ENCODE measurements at regions not wholly inside any gene's neighbourhood (a gene's known extent, or its start where the extent isn't known, plus 50 kb on each side); places are given as distances from the start of the nearest gene placed in this dataset.

GRCh38 chr2:103860016-103860415 lies 993.9 kb upstream of the POU3F3 start:
- no peak overlapping the region for H3K27ac ChIP-seq (ENCODE audit: low read length)
- H3K27me3 ChIP-seq (ENCODE audit: control insufficient read depth in 1 of 2, insufficient read depth in 2 of 2, low read length in 2 of 2) = no peaks in the 10 kb centered on the region
- no peaks in the 10 kb centered on the region for H3K4me1 ChIP-seq (ENCODE audit: control insufficient read depth, insufficient read depth, low read length)

GRCh38 chr2:103868396-103868795 lies 985.5 kb upstream of the POU3F3 start:
- H3K9me3 ChIP-seq (ENCODE audit: control insufficient read depth in 2 of 2, low read length in 2 of 2) = no peaks in the 10 kb centered on the region

More at GRCh38 chr2:103860016-103860415, 993.9 kb upstream of the POU3F3 start:
- H3K9me3 ChIP-seq (ENCODE audit: control insufficient read depth in 2 of 2, low read length in 2 of 2) = no peaks in the 10 kb centered on the region
- H3K4me3 ChIP-seq (ENCODE audit: low read length in 2 of 2) = no peak overlapping the region
- no peaks in the 10 kb centered on the region for H3K36me3 ChIP-seq (ENCODE audit: control insufficient read depth in 2 of 2, insufficient read depth in 2 of 2, low read length in 2 of 2)
- no peak overlapping the region for H3K9ac ChIP-seq (ENCODE audit: low read length in 2 of 2)

GRCh38 chr2:103873716-103874351 lies 980.1 kb upstream of the POU3F3 start:
- H3K27ac ChIP-seq (ENCODE audit: low read length) = no peak overlapping the region
- H3K9me3 ChIP-seq (ENCODE audit: control insufficient read depth in 2 of 2, low read length in 2 of 2) = no peaks in the 10 kb centered on the region
- no peak overlapping the region for H3K4me3 ChIP-seq (ENCODE audit: low read length in 2 of 2)
- H3K4me1 ChIP-seq (ENCODE audit: control insufficient read depth, insufficient read depth, low read length) = no peaks in the 10 kb centered on the region
- H3K27me3 ChIP-seq (ENCODE audit: control insufficient read depth in 1 of 2, insufficient read depth in 2 of 2, low read length in 2 of 2) = no peaks in the 10 kb centered on the region
- H3K9ac ChIP-seq (ENCODE audit: low read length in 2 of 2) = no peak overlapping the region
- no peaks in the 10 kb centered on the region for H3K36me3 ChIP-seq (ENCODE audit: control insufficient read depth in 2 of 2, insufficient read depth in 2 of 2, low read length in 2 of 2)

More at GRCh38 chr2:103868396-103868795, 985.5 kb upstream of the POU3F3 start:
- Histone ChIP-seq H3K4me3 (ENCODE audit: low read length in 2 of 2) (no peak overlapping the region), H3K27ac (ENCODE audit: low read length) (no peak overlapping the region), H3K9ac (ENCODE audit: low read length in 2 of 2) (no peak overlapping the region), H3K4me1 (ENCODE audit: control insufficient read depth, insufficient read depth, low read length) (no peaks in the 10 kb centered on the region), H3K27me3 (ENCODE audit: control insufficient read depth in 1 of 2, insufficient read depth in 2 of 2, low read length in 2 of 2) (no peaks in the 10 kb centered on the region), H3K36me3 (ENCODE audit: control insufficient read depth in 2 of 2, insufficient read depth in 2 of 2, low read length in 2 of 2) (no peaks in the 10 kb centered on the region)

GRCh38 chr2:103875131-103875530 lies 978.8 kb upstream of the POU3F3 start:
- Histone ChIP-seq H3K36me3 (ENCODE audit: control insufficient read depth in 2 of 2, insufficient read depth in 2 of 2, low read length in 2 of 2) (no peaks in the 10 kb centered on the region), H3K27me3 (ENCODE audit: control insufficient read depth in 1 of 2, insufficient read depth in 2 of 2, low read length in 2 of 2) (no peaks in the 10 kb centered on the region), H3K27ac (ENCODE audit: low read length) (no peak overlapping the region), H3K9me3 (ENCODE audit: control insufficient read depth in 2 of 2, low read length in 2 of 2) (no peaks in the 10 kb centered on the region), H3K4me3 (ENCODE audit: low read length in 2 of 2) (no peak overlapping the region), H3K4me1 (ENCODE audit: control insufficient read depth, insufficient read depth, low read length) (no peaks in the 10 kb centered on the region), H3K9ac (ENCODE audit: low read length in 2 of 2) (no peak overlapping the region)

GRCh38 chr2:103875531-103875930 lies 978.4 kb upstream of the POU3F3 start:
- no peaks in the 10 kb centered on the region for H3K9me3 ChIP-seq (ENCODE audit: control insufficient read depth in 2 of 2, low read length in 2 of 2)
- H3K27me3 ChIP-seq (ENCODE audit: control insufficient read depth in 1 of 2, insufficient read depth in 2 of 2, low read length in 2 of 2) = no peaks in the 10 kb centered on the region
- H3K4me3 ChIP-seq (ENCODE audit: low read length in 2 of 2) = no peak overlapping the region
- no peak overlapping the region for H3K9ac ChIP-seq (ENCODE audit: low read length in 2 of 2)
- H3K36me3 ChIP-seq (ENCODE audit: control insufficient read depth in 2 of 2, insufficient read depth in 2 of 2, low read length in 2 of 2) = no peaks in the 10 kb centered on the region
- H3K27ac ChIP-seq (ENCODE audit: low read length) = no peak overlapping the region
- no peaks in the 10 kb centered on the region for H3K4me1 ChIP-seq (ENCODE audit: control insufficient read depth, insufficient read depth, low read length)

GRCh38 chr2:103876611-103877010 lies 977.3 kb upstream of the POU3F3 start:
- Histone ChIP-seq H3K27me3 (ENCODE audit: control insufficient read depth in 1 of 2, insufficient read depth in 2 of 2, low read length in 2 of 2) (no peaks in the 10 kb centered on the region), H3K9me3 (ENCODE audit: control insufficient read depth in 2 of 2, low read length in 2 of 2) (no peaks in the 10 kb centered on the region), H3K4me1 (ENCODE audit: control insufficient read depth, insufficient read depth, low read length) (no peaks in the 10 kb centered on the region), H3K4me3 (ENCODE audit: low read length in 2 of 2) (no peak overlapping the region), H3K9ac (ENCODE audit: low read length in 2 of 2) (no peak overlapping the region), H3K36me3 (ENCODE audit: control insufficient read depth in 2 of 2, insufficient read depth in 2 of 2, low read length in 2 of 2) (no peaks in the 10 kb centered on the region), H3K27ac (ENCODE audit: low read length) (no peak overlapping the region)

GRCh38 chr2:103879101-103879500 lies 974.8 kb upstream of the POU3F3 start:
- H3K4me3 ChIP-seq (ENCODE audit: low read length in 2 of 2) = no peak overlapping the region
- H3K27me3 ChIP-seq (ENCODE audit: control insufficient read depth in 1 of 2, insufficient read depth in 2 of 2, low read length in 2 of 2) = no peaks in the 10 kb centered on the region
- H3K9ac ChIP-seq (ENCODE audit: low read length in 2 of 2) = no peak overlapping the region
- no peaks in the 10 kb centered on the region for H3K9me3 ChIP-seq (ENCODE audit: control insufficient read depth in 2 of 2, low read length in 2 of 2)
- H3K27ac ChIP-seq (ENCODE audit: low read length) = no peak overlapping the region
- no peaks in the 10 kb centered on the region for H3K4me1 ChIP-seq (ENCODE audit: control insufficient read depth, insufficient read depth, low read length)
- no peaks in the 10 kb centered on the region for H3K36me3 ChIP-seq (ENCODE audit: control insufficient read depth in 2 of 2, insufficient read depth in 2 of 2, low read length in 2 of 2)

- Histone ChIP-seq H3K27ac (ENCODE audit: low read length) (no peak overlapping the region), H3K36me3 (ENCODE audit: control insufficient read depth in 2 of 2, insufficient read depth in 2 of 2, low read length in 2 of 2) (no peaks in the 10 kb centered on the region), H3K27me3 (ENCODE audit: control insufficient read depth in 1 of 2, insufficient read depth in 2 of 2, low read length in 2 of 2) (no peaks in the 10 kb centered on the region), H3K4me3 (ENCODE audit: low read length in 2 of 2) (no peak overlapping the region), H3K4me1 (ENCODE audit: control insufficient read depth, insufficient read depth, low read length) (no peaks in the 10 kb centered on the region), H3K9ac (ENCODE audit: low read length in 2 of 2) (no peak overlapping the region), H3K9me3 (ENCODE audit: control insufficient read depth in 2 of 2, low read length in 2 of 2) (no peaks in the 10 kb centered on the region)
Observed at GRCh38 chr2:103880081-103880834, 973.7 kb upstream of the POU3F3 start.

GRCh38 chr2:103887625-103888024 lies 966.3 kb upstream of the POU3F3 start:
- no peaks in the 10 kb centered on the region for H3K27me3 ChIP-seq (ENCODE audit: control insufficient read depth in 1 of 2, insufficient read depth in 2 of 2, low read length in 2 of 2)
- no peaks in the 10 kb centered on the region for H3K9me3 ChIP-seq (ENCODE audit: control insufficient read depth in 2 of 2, low read length in 2 of 2)
- H3K4me3 ChIP-seq (ENCODE audit: low read length in 2 of 2) = no peak overlapping the region
- no peak overlapping the region for H3K27ac ChIP-seq (ENCODE audit: low read length)
- no peak overlapping the region for H3K9ac ChIP-seq (ENCODE audit: low read length in 2 of 2)
- H3K4me1 ChIP-seq (ENCODE audit: control insufficient read depth, insufficient read depth, low read length) = no peaks in the 10 kb centered on the region
- no peaks in the 10 kb centered on the region for H3K36me3 ChIP-seq (ENCODE audit: control insufficient read depth in 2 of 2, insufficient read depth in 2 of 2, low read length in 2 of 2)

- H3K36me3 ChIP-seq (ENCODE audit: control insufficient read depth in 2 of 2, insufficient read depth in 2 of 2, low read length in 2 of 2) = no peaks in the 10 kb centered on the region
- no peaks in the 10 kb centered on the region for H3K27me3 ChIP-seq (ENCODE audit: control insufficient read depth in 1 of 2, insufficient read depth in 2 of 2, low read length in 2 of 2)
- no peak overlapping the region for H3K4me3 ChIP-seq (ENCODE audit: low read length in 2 of 2)
- H3K4me1 ChIP-seq (ENCODE audit: control insufficient read depth, insufficient read depth, low read length) = no peaks in the 10 kb centered on the region
- no peaks in the 10 kb centered on the region for H3K9me3 ChIP-seq (ENCODE audit: control insufficient read depth in 2 of 2, low read length in 2 of 2)
- no peak overlapping the region for H3K9ac ChIP-seq (ENCODE audit: low read length in 2 of 2)
- no peak overlapping the region for H3K27ac ChIP-seq (ENCODE audit: low read length)
Observed at GRCh38 chr2:103896182-103896581, 957.7 kb upstream of the POU3F3 start.

GRCh38 chr2:103898561-103898960 lies 955.4 kb upstream of the POU3F3 start:
- H3K36me3 ChIP-seq (ENCODE audit: control insufficient read depth in 2 of 2, insufficient read depth in 2 of 2, low read length in 2 of 2) = no peaks in the 10 kb centered on the region
- no peak overlapping the region for H3K27ac ChIP-seq (ENCODE audit: low read length)
- no peaks in the 10 kb centered on the region for H3K9me3 ChIP-seq (ENCODE audit: control insufficient read depth in 2 of 2, low read length in 2 of 2)
- H3K4me1 ChIP-seq (ENCODE audit: control insufficient read depth, insufficient read depth, low read length) = no peaks in the 10 kb centered on the region
- no peaks in the 10 kb centered on the region for H3K27me3 ChIP-seq (ENCODE audit: control insufficient read depth in 1 of 2, insufficient read depth in 2 of 2, low read length in 2 of 2)
- no peak overlapping the region for H3K9ac ChIP-seq (ENCODE audit: low read length in 2 of 2)
- H3K4me3 ChIP-seq (ENCODE audit: low read length in 2 of 2) = no peak overlapping the region
